GM13976 (cell line): ENCODE measurements at regions not wholly inside any gene's neighbourhood (a gene's known extent, or its start where the extent isn't known, plus 50 kb on each side); places are given as distances from the start of the nearest gene placed in this dataset.

ENCODE experiments used
- DNase-seq: peaks from one replicate; pipeline ENCODE4 v3.0.0; 2012; ENCODE audit warnings: low spot score
- in situ Hi-C: fragments of 300-500 bp; cut with MboI; formaldehyde crosslinking; loops from one replicate; pipeline ENCODE4 v1.12.0; 2022; ENCODE audit warnings: low sequenced_read_pairs, mixed read lengths, inconsistent platforms; ENCODE audit not compliant: unreplicated experiment
- TF ChIP-seq, protein P1 (sequence below): IDR thresholded peaks from 2 replicates; pipeline ENCODE4 v1.5.1; 2012; ENCODE audit warnings: borderline replicate concordance, mild to moderate bottlenecking; ENCODE audit not compliant: insufficient read depth; ENCODE audit errors: extremely low read depth, missing control alignments, control extremely low read depth

DNA sequence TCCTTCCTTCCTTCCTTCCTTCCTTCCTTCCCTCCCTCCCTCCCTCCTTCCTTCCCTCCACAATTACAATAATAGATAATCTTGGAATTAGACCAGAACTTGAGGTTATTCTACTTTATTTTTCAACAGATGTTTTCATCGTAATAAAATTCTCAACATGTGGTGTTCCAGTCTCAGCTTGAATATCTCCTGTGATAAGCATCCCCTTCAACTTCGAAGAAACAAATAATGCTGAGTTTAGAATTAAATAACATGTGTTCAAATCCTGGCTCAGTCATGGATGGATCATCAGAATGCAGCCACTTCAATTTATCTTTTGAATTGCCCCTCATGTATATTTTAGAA lies 91.4 kb upstream of the PAPPA start:
- in situ Hi-C loops = no loop called here
- TF ChIP-seq, protein P1, sequence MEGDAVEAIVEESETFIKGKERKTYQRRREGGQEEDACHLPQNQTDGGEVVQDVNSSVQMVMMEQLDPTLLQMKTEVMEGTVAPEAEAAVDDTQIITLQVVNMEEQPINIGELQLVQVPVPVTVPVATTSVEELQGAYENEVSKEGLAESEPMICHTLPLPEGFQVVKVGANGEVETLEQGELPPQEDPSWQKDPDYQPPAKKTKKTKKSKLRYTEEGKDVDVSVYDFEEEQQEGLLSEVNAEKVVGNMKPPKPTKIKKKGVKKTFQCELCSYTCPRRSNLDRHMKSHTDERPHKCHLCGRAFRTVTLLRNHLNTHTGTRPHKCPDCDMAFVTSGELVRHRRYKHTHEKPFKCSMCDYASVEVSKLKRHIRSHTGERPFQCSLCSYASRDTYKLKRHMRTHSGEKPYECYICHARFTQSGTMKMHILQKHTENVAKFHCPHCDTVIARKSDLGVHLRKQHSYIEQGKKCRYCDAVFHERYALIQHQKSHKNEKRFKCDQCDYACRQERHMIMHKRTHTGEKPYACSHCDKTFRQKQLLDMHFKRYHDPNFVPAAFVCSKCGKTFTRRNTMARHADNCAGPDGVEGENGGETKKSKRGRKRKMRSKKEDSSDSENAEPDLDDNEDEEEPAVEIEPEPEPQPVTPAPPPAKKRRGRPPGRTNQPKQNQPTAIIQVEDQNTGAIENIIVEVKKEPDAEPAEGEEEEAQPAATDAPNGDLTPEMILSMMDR = no peak
- DNase-seq = no peak

DNA sequence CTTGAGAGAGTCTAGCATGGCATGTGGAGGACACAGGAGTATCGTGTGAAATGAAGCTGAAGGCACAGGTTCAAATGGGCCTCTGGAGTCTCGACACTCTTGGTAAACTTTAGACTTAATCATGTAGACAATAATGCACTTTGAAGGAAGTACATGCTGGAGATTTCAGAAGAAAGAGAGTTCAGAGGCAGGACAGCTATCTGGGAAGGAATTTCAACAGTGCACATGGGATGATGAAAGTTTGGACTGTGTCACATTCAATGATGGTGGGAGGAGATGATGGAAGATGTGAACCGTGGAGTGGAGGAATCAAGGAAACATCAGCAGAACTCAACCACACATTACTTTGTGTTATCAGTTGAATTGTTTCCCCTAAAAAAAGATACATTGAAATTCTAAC lies 88.6 kb upstream of the PAPPA start:
- TF ChIP-seq, protein P1 = no peak
- in situ Hi-C loops = no loop called here
- DNase-seq = no peak

DNA sequence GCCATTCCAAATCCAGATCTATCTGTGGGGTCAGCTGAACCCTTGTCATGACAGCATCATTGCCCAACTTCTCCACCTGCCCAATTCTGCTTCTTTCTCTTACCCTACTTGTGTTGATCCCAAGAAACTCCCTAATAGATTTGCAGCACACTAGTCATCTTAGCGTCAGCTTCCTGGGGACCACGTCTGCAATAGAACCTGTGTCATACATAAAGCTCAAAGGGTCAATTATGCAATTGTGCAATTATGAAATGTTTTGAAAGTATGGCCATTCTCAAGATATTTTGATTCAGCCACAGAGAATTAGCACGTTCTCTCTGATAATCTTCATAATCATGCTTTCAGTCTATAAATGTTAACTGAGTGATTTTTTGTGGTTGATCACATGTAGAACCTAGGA lies 87.4 kb upstream of the PAPPA start:
- in situ Hi-C loops = no loop called here
- TF ChIP-seq, protein P1 = no peak
- no peak for DNase-seq

DNA sequence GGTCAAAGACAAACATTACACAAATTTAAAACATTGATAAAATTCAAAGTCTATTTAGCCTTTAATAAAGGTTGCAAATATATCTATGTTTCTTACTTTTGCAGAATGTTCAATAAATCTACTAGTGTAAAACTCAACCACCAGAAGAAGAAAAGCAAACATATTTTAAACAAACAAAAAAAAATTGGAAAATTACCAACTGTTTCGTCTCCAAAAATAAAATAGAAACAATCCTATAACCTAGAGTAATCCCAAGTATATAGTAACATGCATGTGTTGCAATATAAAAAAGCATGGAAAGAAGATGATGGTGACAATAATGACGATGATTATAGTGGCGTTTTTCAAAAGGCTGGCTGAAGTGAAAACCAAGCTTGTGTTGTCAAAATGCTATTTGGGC lies 86.0 kb upstream of the PAPPA start:
- DNase-seq = no peak
- TF ChIP-seq, protein P1 = no peak
- in situ Hi-C loops = no loop called here

DNA sequence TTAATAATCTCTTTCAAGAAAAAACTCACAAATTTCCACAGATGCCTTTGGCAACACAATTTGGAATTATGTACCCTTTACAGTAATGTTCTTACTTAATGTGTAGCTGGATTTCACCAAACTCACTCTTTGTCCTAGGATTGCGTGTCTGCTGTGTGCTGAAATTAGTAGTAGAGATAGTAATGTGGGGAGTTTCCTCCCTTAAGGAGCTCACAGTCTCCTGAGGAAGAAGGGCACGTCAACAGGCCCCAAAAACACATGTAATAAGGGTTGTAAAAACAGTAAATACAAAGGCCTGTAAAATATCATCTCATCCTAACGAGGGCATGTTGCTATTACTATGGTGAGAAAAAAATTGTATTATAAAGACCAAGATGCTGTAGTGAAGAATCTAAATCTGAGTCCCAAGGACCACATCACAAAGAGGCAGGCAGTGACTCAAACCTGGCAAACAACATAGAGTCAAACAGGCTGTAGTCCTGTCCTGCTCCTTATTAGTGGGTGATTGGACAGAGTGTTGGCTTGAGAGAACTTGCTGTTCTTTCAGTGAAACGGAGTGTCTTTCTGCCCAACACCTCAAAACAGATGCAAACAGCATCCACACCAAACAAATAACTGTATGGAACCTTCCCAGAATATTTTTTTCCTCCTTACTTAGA lies 83.2 kb upstream of the PAPPA start:
- DNase-seq = no peak
- in situ Hi-C loops = no loop called here
- TF ChIP-seq, protein P1 = no peak

DNA sequence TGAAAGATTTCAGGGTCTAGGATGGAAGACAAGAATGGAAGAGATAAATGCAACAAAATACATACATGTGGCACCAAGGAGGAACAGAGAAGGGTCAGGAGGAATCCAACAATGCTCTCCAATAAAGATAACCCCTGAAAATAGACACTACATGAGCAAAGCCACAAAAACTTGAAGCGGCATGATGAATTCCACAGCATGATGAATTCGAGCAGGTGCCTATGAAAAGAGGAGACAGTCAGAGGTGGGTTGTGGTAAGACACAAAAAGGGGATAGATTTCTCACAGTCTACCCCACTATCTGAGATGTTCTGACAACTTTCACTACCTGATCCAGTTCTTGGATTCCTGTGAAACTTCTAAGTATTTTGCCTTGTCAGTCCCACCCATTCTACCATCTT lies 81.5 kb upstream of the PAPPA start:
- in situ Hi-C loops = no loop called here

DNA sequence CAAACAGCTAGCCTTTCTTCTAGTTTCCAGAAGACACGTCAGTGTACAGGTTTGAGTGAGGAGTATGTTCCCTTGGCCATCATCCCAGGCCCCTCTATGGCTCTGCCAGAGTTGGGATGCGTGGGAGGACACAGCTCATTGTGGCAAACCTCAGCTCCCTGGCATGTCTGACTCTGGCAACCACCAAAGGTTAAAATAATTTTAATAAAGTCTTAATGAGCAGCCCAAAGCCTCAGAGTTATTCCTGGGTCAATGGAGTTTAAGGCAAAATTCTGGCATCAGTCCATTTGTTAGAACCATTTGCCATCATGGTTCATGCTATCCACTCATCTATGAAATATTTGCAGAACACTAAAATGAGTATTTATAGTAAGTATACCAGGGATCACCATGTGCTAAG lies 79.8 kb upstream of the PAPPA start:
- TF ChIP-seq, protein P1 = no peak
- in situ Hi-C loops = no loop called here
- DNase-seq = no peak

More for the DNA sequence above, 81.5 kb upstream of the PAPPA start:
- TF ChIP-seq, protein P1 = no peak
- DNase-seq = no peak
